ENCODE measurements at regions not wholly inside any gene's neighbourhood (a gene's known extent, or its start where the extent isn't known, plus 50 kb on each side); places are given as distances from the start of the nearest gene placed in this dataset.
"Not testable (repeated sequence)": the region's sequence is repeated elsewhere in the genome, so short reads cannot be mapped to it uniquely, and the experiment has no call there.

DNA sequence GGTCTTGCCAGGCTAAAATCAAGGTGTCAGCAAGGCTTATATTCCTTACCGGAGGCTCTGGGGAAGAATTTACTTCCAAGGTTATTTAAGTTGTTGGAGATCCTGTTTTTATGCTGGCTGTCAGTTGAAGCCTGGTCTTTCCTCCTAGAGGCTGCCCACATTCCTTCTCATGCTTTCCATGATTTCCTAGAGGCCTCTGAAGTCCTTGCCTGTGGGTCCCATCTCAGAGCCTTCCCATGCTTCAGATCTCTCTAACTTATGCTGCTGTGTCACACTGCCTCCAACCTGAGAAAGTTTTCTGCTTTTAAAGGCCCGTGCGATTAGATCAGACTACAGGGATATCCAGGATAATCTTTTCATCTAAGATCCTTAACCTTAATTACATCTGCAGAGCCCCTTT lies 1877.3 kb downstream of the KHDRBS2 start:
- not testable (repeated sequence) for H3K27me3 ChIP-seq (ENCODE audit: insufficient read depth, low read length, poor library complexity); H3K9ac ChIP-seq (ENCODE audit: low read length); H3K27ac ChIP-seq (ENCODE audit: low read depth, low read length); H3K79me2 ChIP-seq (ENCODE audit: control insufficient read depth, insufficient read depth, low read length); H3K36me3 ChIP-seq (ENCODE audit: control insufficient read depth, insufficient read depth, low read length); H3K23ac ChIP-seq (ENCODE audit: low read length); H2AK5ac ChIP-seq (ENCODE audit: low read length); H2BK5ac ChIP-seq (ENCODE audit: low read length); H2BK15ac ChIP-seq (replicated peaks; ENCODE audit: low read depth); H4K5ac ChIP-seq (ENCODE audit: low read length); H4K8ac ChIP-seq (ENCODE audit: low read depth, low read length); H3K4me3 ChIP-seq (ENCODE audit: low read length); H3K4me2 ChIP-seq (ENCODE audit: low read length); H3K4me1 ChIP-seq (ENCODE audit: control insufficient read depth, low read depth, low read length); H3K79me1 ChIP-seq (ENCODE audit: low read length); DNase-seq; H2BK120ac ChIP-seq (ENCODE audit: low read depth, low read length); H3K56ac ChIP-seq (ENCODE audit: low read length); H3K4ac ChIP-seq (ENCODE audit: low read depth, low read length); H3K18ac ChIP-seq (ENCODE audit: low read length)
- WGBS (ENCODE audit: extremely low coverage, insufficient coverage, low lambda C conversion rate), result no CpG with 5 or more reads among the region's 3 CpGs

DNA sequence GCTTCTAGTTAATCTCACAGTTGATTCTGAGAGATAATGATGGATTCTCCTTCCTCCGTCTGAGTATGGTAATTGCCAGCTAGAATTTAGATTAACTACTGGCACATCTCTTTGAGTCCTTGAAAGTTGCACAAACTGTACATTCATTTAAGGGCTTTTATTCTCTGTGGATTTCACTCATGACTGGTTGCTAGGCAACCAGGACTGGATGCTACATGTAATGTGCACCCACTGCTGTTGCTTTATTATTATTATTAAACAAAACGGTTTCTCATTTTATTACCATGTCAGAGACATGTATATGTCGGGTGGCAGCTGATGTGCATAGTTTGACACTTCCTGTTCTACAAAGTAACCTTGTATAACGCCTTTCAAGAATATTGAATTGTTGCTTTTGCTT lies 1882.8 kb downstream of the KHDRBS2 start:
- not testable (repeated sequence) for H4K8ac ChIP-seq (ENCODE audit: low read depth, low read length); H3K4me3 ChIP-seq (ENCODE audit: low read length); H3K56ac ChIP-seq (ENCODE audit: low read length); H3K79me2 ChIP-seq (ENCODE audit: control insufficient read depth, insufficient read depth, low read length); H3K4me2 ChIP-seq (ENCODE audit: low read length); H2BK120ac ChIP-seq (ENCODE audit: low read depth, low read length); H3K9ac ChIP-seq (ENCODE audit: low read length); H3K79me1 ChIP-seq (ENCODE audit: low read length); H3K36me3 ChIP-seq (ENCODE audit: control insufficient read depth, insufficient read depth, low read length); H2BK15ac ChIP-seq (replicated peaks; ENCODE audit: low read depth); H3K18ac ChIP-seq (ENCODE audit: low read length); H2AK5ac ChIP-seq (ENCODE audit: low read length); H3K27ac ChIP-seq (ENCODE audit: low read depth, low read length); DNase-seq; H2BK5ac ChIP-seq (ENCODE audit: low read length); H3K4ac ChIP-seq (ENCODE audit: low read depth, low read length); H4K5ac ChIP-seq (ENCODE audit: low read length); H3K4me1 ChIP-seq (ENCODE audit: control insufficient read depth, low read depth, low read length); H3K23ac ChIP-seq (ENCODE audit: low read length); H3K27me3 ChIP-seq (ENCODE audit: insufficient read depth, low read length, poor library complexity)
- no CpG with 5 or more reads among the region's 4 CpGs for WGBS (ENCODE audit: extremely low coverage, insufficient coverage, low lambda C conversion rate)

- not testable (repeated sequence) for H3K79me2 ChIP-seq (ENCODE audit: control insufficient read depth, insufficient read depth, low read length); H3K4me1 ChIP-seq (ENCODE audit: control insufficient read depth, low read depth, low read length); H3K56ac ChIP-seq (ENCODE audit: low read length); H3K4me2 ChIP-seq (ENCODE audit: low read length); H3K79me1 ChIP-seq (ENCODE audit: low read length); H3K27ac ChIP-seq (ENCODE audit: low read depth, low read length); H2BK5ac ChIP-seq (ENCODE audit: low read length); DNase-seq; H4K8ac ChIP-seq (ENCODE audit: low read depth, low read length); H2BK15ac ChIP-seq (replicated peaks; ENCODE audit: low read depth); H4K5ac ChIP-seq (ENCODE audit: low read length); H3K9ac ChIP-seq (ENCODE audit: low read length); H2AK5ac ChIP-seq (ENCODE audit: low read length); H3K18ac ChIP-seq (ENCODE audit: low read length); H2BK120ac ChIP-seq (ENCODE audit: low read depth, low read length); H3K4ac ChIP-seq (ENCODE audit: low read depth, low read length); H3K27me3 ChIP-seq (ENCODE audit: insufficient read depth, low read length, poor library complexity); H3K4me3 ChIP-seq (ENCODE audit: low read length); H3K23ac ChIP-seq (ENCODE audit: low read length); H3K36me3 ChIP-seq (ENCODE audit: control insufficient read depth, insufficient read depth, low read length)
- no CpG with 5 or more reads among the region's 3 CpGs for WGBS (ENCODE audit: extremely low coverage, insufficient coverage, low lambda C conversion rate)
These were observed 1883.5 kb downstream of the KHDRBS2 start for GRCh38 chr6:60402490-60402889.

DNA sequence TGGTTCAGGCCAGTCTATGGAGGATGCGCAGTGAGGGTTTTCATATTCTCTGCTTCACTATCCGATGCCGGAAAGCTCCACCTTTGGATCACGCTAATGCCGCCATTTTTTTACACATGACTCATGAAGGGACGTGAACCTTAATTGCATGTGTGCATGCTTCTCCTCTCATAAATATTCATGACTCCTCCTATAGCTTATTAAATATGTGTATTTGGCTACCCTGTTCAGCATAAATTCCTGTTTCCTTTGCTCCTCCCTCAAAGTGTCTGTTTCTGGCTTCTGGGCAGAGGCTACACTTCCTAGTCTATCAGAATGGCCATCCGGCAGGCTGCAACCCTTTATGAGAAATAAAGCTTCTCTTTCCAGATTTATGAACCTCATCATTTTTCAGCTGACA lies 1890.8 kb downstream of the KHDRBS2 start:
- not testable (repeated sequence) for H3K4ac ChIP-seq (ENCODE audit: low read depth, low read length); H4K8ac ChIP-seq (ENCODE audit: low read depth, low read length)

DNA sequence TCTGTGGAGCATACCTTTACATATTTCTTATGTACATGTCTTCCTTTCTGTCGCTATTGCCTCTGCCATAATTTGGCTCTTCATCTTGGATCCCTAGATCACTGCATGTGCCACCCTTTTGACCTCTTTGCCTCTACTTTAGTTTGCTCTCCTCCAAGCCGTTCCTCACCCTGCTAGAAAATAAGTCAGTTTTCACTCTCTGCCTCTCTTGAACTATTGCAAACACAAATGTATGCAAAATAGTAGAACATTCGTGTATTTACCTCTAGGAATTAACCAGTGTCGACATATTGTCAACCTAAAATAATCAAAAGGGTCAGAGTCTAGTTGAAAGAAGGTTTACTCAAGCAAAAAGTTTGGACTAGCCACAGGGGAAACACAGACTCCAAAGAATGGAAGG lies 1893.1 kb downstream of the KHDRBS2 start:
- not testable (repeated sequence) for H2AK5ac ChIP-seq (ENCODE audit: low read length); H4K8ac ChIP-seq (ENCODE audit: low read depth, low read length); H3K4me2 ChIP-seq (ENCODE audit: low read length); DNase-seq; H3K4me3 ChIP-seq (ENCODE audit: low read length); H2BK15ac ChIP-seq (replicated peaks; ENCODE audit: low read depth); H2BK5ac ChIP-seq (ENCODE audit: low read length); H3K27me3 ChIP-seq (ENCODE audit: insufficient read depth, low read length, poor library complexity); H3K18ac ChIP-seq (ENCODE audit: low read length); H3K79me2 ChIP-seq (ENCODE audit: control insufficient read depth, insufficient read depth, low read length); H3K4ac ChIP-seq (ENCODE audit: low read depth, low read length); H2BK120ac ChIP-seq (ENCODE audit: low read depth, low read length); H3K79me1 ChIP-seq (ENCODE audit: low read length); H4K5ac ChIP-seq (ENCODE audit: low read length); H3K23ac ChIP-seq (ENCODE audit: low read length); H3K56ac ChIP-seq (ENCODE audit: low read length); H3K27ac ChIP-seq (ENCODE audit: low read depth, low read length); H3K4me1 ChIP-seq (ENCODE audit: control insufficient read depth, low read depth, low read length); H3K9ac ChIP-seq (ENCODE audit: low read length); H3K36me3 ChIP-seq (ENCODE audit: control insufficient read depth, insufficient read depth, low read length)
- no CpG with 5 or more reads among the region's 4 CpGs for WGBS (ENCODE audit: extremely low coverage, insufficient coverage, low lambda C conversion rate)

More for the DNA sequence above, 1890.8 kb downstream of the KHDRBS2 start:
- H2AK5ac ChIP-seq (ENCODE audit: low read length); H2BK5ac ChIP-seq (ENCODE audit: low read length); H4K5ac ChIP-seq (ENCODE audit: low read length); H3K56ac ChIP-seq (ENCODE audit: low read length); H3K79me1 ChIP-seq (ENCODE audit: low read length); H3K27ac ChIP-seq (ENCODE audit: low read depth, low read length); H3K18ac ChIP-seq (ENCODE audit: low read length); H2BK15ac ChIP-seq (replicated peaks; ENCODE audit: low read depth); H3K4me2 ChIP-seq (ENCODE audit: low read length); H3K79me2 ChIP-seq (ENCODE audit: control insufficient read depth, insufficient read depth, low read length); H3K9ac ChIP-seq (ENCODE audit: low read length); DNase-seq; H2BK120ac ChIP-seq (ENCODE audit: low read depth, low read length); H3K23ac ChIP-seq (ENCODE audit: low read length); H3K4me3 ChIP-seq (ENCODE audit: low read length); H3K36me3 ChIP-seq (ENCODE audit: control insufficient read depth, insufficient read depth, low read length); H3K4me1 ChIP-seq (ENCODE audit: control insufficient read depth, low read depth, low read length); H3K27me3 ChIP-seq (ENCODE audit: insufficient read depth, low read length, poor library complexity): not testable (repeated sequence)
- WGBS (ENCODE audit: extremely low coverage, insufficient coverage, low lambda C conversion rate), result no CpG with 5 or more reads among the region's 7 CpGs

DNA sequence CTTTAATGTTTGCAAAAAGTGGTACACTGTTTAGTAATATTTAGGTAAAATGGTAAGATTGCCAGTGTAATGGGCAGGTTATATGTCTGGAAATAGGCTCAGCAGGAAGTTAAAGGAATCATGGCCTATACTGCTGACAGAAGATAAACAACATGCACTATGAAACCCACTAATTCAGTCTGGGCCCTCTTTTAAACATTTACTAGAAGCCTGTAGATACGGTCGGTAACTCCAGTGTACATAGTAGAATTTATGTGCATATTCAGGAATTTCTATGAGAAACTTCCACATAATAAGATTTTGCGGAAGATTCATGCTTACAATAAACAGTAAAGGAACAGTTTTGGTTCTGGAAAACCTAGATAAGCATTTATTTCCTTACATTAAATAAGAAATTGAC lies 1896.9 kb downstream of the KHDRBS2 start:
- not testable (repeated sequence) for H4K5ac ChIP-seq (ENCODE audit: low read length); H2BK15ac ChIP-seq (replicated peaks; ENCODE audit: low read depth); H2AK5ac ChIP-seq (ENCODE audit: low read length); H2BK5ac ChIP-seq (ENCODE audit: low read length); H3K18ac ChIP-seq (ENCODE audit: low read length); H3K36me3 ChIP-seq (ENCODE audit: control insufficient read depth, insufficient read depth, low read length); H3K4me1 ChIP-seq (ENCODE audit: control insufficient read depth, low read depth, low read length); H3K79me1 ChIP-seq (ENCODE audit: low read length); H3K79me2 ChIP-seq (ENCODE audit: control insufficient read depth, insufficient read depth, low read length); H3K23ac ChIP-seq (ENCODE audit: low read length); H3K4ac ChIP-seq (ENCODE audit: low read depth, low read length); H3K4me2 ChIP-seq (ENCODE audit: low read length); H3K4me3 ChIP-seq (ENCODE audit: low read length); H2BK120ac ChIP-seq (ENCODE audit: low read depth, low read length); DNase-seq; H3K9ac ChIP-seq (ENCODE audit: low read length); H3K27me3 ChIP-seq (ENCODE audit: insufficient read depth, low read length, poor library complexity); H3K56ac ChIP-seq (ENCODE audit: low read length); H4K8ac ChIP-seq (ENCODE audit: low read depth, low read length); H3K27ac ChIP-seq (ENCODE audit: low read depth, low read length)
- WGBS (ENCODE audit: extremely low coverage, insufficient coverage, low lambda C conversion rate), result no CpG with 5 or more reads among the region's 3 CpGs
